ENCODE measurements at regions not wholly inside any gene's neighbourhood (a gene's known extent, or its start where the extent isn't known, plus 50 kb on each side); places are given as distances from the start of the nearest gene placed in this dataset.

DNA sequence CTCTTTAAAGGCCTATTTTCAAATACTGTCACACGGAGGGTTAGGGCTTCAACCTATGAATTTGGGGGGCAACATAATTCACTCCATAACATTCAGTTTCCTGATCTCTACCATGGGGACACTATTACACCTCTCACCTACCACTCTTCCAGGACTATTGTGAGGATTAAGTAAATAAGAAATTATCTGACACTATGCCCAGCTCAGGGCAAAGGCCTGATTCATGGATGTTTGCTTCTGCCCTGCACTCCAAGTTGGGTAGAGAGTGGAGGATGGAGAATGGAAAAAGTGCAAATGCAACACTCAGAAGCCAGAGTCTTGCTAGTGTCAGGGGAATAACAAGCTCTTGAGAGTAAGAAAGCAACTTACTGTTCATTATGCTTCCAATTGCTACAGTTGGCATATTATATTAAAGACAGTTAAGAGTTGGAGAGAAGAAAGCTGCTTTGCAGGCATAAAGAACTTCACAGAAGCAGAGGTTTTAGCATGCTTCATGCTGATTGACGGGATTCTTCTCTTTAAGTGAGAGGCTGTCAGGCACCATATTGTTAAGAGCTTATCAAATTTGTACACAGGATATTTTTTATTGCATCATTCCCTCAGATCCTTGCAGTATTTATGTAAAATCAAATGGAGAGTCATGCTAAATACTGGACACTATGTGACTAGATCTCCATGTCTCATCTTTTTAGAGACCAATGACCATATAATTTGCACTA lies 375.3 kb downstream of the VPS13C start:
- no peaks in the 10 kb centered on the region for H3K9me3 ChIP-seq (replicated peaks; ENCODE audit: control insufficient read depth, insufficient read depth, low read depth, low read length)
- 4% methylated on average over 2 of the region's 2 CpGs for WGBS (ENCODE audit: insufficient coverage, low coverage, missing lambda C conversion rate)
- H3K4me2 ChIP-seq (ENCODE audit: insufficient read depth, low read length), result no peak overlapping the region
- no TSS peak for BruUV-seq (replicated peaks)
- no peaks in the 10 kb centered on the region for H4K20me1 ChIP-seq (replicated peaks; ENCODE audit: control insufficient read depth, insufficient read depth, low read length)
- ChIA-PET CTCF (ENCODE audit: low intra/inter-chr PET ratio) (no interaction called here), POLR2A (interaction anchor here (0.7 kb wide), 1 partner anchor 61 kb away, joined by 5 read pairs; no protein-coding TSS in a partner anchor)
- H3K36me3 ChIP-seq (ENCODE audit: control insufficient read depth, insufficient read depth, low read length), result no peaks in the 10 kb centered on the region
- in situ Hi-C loops (cut with MboI) (no loop called here), intact Hi-C loops (cut with micrococcal nuclease) (no loop called here)
- no peaks in the 10 kb centered on the region for H3K79me2 ChIP-seq (ENCODE audit: control insufficient read depth, insufficient read depth, low read length)
- no peak overlapping the region for H3K27ac ChIP-seq (ENCODE audit: extremely low read depth, low read depth, low read length)
- H3K4me1 ChIP-seq (replicated peaks in 1 of 2; ENCODE audit: control insufficient read depth in 2 of 2, insufficient read depth in 2 of 2, low read length in 2 of 2), result no peaks in the 10 kb centered on the region
- H3K27me3 ChIP-seq (ENCODE audit: control insufficient read depth in 2 of 2, insufficient read depth in 2 of 2, low read length in 2 of 2), result no peaks in the 10 kb centered on the region; a peak in 1 of 5 replicates
- ATAC-seq (no peak), DNase-seq (ENCODE audit: extremely low read depth in 1 of 4, low spot score in 3 of 4) (no peak), FAIRE-seq (no peak)
- H3K9me1 ChIP-seq (ENCODE audit: control insufficient read depth, insufficient read depth, low read length), result no peaks in the 10 kb centered on the region
- no peak overlapping the region for H2AFZ ChIP-seq (ENCODE audit: low read depth, low read length)
- H3K9ac ChIP-seq (ENCODE audit: insufficient read depth in 1 of 2, low read depth in 2 of 2, low read length in 2 of 2), result no peak overlapping the region
- TF ChIP-seq CBX3 (IDR thresholded peaks at IDR 0.05; ENCODE audit: borderline replicate concordance in 1 of 2, low read length in 2 of 2), result no peak
- no peak for TF ChIP-seq ZNF316 (IDR thresholded peaks at IDR 0.05)
- TF ChIP-seq SPI1 (IDR thresholded peaks at IDR 0.05; ENCODE audit: borderline replicate concordance, low read depth, low read length), result no peak
- TF ChIP-seq ZNF121 (CRISPR knock-in tag; conservative IDR thresholded peaks at IDR 0.05), result no peak
- TF ChIP-seq BCOR (IDR thresholded peaks at IDR 0.05), result no peak
- no peak for TF ChIP-seq RBFOX2 (IDR thresholded peaks at IDR 0.05; ENCODE audit: low read depth, low read length)
- no peak for TF ChIP-seq MTF1 (CRISPR knock-in tag; IDR thresholded peaks at IDR 0.05; ENCODE audit: borderline replicate concordance)
- TF ChIP-seq, protein P1, sequence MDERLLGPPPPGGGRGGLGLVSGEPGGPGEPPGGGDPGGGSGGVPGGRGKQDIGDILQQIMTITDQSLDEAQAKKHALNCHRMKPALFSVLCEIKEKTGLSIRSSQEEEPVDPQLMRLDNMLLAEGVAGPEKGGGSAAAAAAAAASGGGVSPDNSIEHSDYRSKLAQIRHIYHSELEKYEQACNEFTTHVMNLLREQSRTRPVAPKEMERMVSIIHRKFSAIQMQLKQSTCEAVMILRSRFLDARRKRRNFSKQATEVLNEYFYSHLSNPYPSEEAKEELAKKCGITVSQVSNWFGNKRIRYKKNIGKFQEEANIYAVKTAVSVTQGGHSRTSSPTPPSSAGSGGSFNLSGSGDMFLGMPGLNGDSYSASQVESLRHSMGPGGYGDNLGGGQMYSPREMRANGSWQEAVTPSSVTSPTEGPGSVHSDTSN (CRISPR knock-in tag; IDR thresholded peaks at IDR 0.05; ENCODE audit: low read depth), result no peak
- TF ChIP-seq, protein P1 (tag; conservative IDR thresholded peaks at IDR 0.05; ENCODE audit: low read depth), result no peak
- H3K4me3 ChIP-seq, result no peak overlapping the region

Measured in K562 (cell line).